SW 1271 (cell line): ENCODE measurements at regions not wholly inside any gene's neighbourhood (a gene's known extent, or its start where the extent isn't known, plus 50 kb on each side); places are given as distances from the start of the nearest gene placed in this dataset.

Experiments used
- DNase-seq, 2 experiments: peaks; one replicate each; lab custom pipeline; 2025; lab: John Stamatoyannopoulos, UW

- DNase-seq = no peak
Measured at GRCh38 chr16:17804857-17805256, 334.1 kb upstream of the XYLT1 start.

DNA sequence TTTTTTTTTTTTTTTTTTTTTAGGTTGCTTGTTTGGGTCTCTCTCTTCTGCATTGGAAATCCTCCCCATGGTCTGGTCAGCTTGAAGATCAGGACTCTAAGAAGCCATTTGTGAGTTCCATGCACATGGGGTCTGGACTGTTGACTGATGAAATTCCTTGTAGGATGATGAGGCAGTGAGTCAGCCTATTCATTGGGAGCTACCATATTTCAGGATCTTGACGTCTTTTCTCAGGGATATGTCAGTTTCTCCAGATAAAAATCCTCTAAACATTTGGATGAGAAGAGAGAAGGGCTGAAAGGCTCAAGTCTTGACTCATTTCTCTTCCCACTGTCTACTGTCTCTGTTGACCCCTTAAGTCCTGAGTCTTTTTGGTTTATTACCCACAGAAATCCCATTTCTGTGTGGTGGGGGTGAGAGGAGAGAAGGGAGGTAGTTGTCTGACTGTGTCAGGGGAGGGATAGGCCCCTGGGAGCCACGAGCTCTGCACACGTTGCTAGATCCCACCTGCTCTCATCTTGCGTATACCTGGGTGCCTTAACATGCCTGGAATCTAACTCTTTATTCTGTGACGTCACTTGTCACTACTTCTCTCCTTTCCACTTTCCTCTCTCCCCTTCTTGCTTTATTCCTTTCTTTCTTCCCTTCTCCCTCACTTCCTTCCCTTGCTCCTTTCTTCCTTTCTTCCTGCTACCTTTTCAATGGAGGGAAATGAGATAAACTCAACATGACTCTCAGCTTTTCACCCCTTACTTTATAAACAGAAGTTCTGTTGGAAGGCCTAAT is 333.1 kb upstream of the XYLT1 start:
- no peak for DNase-seq

DNA sequence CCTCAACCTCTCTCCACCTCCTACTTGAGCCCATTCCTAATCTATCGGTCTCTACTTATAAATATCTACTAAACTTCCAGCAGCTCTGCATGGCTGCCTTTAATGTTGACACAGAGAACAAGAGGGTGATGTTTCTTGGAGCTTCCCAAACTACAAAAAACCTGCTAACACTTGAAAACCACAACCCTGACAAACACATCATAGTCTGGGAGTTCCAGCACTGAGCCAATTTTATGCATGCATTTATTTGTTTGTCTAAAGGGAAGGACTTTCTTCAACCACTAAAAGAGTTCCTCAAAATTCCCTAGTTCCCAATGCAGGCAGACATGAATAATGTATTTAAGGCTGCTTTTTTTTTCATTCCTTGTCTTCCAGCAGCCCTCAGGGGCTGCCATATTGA is 331.8 kb upstream of the XYLT1 start:
- no peak for DNase-seq

DNA sequence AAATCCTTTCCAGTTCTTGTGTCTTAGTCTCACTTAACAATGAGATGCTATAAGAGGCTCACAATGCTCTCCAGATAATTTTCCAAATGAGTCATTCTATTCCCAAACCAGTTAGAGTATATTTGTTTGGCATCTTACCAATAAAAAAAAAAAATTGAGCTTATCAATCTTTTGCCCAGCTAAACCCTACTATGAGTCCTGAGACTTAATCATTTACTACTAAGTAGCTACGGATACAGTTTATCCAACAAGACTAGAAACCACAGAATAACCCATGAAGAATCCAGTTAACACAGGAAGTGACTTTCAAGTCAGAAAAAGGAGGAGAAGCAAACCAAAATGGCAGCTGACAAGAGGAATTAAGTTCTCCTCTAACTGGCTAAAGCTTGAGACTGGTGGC is 330.3 kb upstream of the XYLT1 start:
- no peak for DNase-seq

DNA sequence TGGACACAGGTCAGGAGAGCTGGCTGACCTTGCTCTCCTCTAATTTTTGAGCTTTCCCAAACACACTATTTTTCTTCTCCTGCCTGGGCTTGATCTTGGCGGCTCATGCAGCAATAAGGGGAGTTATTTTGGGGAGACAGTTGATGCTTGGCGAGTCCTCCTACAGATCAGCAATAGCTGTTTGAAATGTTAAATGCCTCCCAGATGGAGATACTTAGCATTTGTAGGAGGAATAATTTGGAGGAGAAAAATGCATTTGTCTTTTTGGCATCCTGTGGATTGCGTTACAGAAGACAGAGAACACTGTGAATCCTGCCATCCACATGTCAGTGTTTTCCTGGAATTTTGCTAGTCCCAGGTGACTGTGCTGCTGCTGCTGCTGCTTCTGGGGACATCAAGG is 328.0 kb upstream of the XYLT1 start:
- DNase-seq = no peak

DNA sequence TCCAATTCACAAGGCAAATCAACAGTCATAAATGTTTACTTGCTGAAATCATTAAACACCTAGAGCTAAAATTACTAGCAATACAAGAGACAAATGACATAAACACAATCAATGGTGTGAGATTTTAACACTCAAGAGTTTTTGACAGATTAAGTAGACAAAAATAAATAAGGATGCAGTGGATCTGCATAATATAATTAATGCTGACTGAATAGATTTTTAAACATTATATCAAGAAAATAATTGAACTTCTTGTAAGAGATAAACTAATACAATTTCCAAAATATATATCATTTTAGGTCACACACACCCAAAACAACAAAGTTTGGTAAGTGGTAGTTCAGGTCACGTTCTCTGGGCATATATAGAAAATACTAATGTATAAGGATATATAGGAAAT is 322.6 kb upstream of the XYLT1 start:
- DNase-seq = no peak

DNA sequence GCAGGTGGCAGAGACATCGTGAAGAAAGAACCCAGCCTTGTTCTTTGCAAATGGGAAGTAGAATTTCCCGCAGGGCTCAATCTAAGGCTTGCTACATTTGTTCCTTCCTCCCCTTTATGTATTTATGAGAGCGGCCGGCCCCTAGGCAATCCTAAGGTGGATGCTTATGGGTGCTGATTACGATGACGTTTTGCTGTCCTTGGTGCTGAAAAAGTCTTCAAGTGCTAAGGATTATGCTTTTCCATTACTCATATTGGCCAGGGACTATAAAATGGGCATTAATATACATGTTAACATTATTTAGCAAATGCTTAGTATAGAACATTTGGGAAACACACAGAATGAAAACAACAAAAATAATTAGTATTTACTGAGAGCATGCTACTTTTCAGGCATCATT is 313.3 kb upstream of the XYLT1 start:
- DNase-seq = no peak

DNA sequence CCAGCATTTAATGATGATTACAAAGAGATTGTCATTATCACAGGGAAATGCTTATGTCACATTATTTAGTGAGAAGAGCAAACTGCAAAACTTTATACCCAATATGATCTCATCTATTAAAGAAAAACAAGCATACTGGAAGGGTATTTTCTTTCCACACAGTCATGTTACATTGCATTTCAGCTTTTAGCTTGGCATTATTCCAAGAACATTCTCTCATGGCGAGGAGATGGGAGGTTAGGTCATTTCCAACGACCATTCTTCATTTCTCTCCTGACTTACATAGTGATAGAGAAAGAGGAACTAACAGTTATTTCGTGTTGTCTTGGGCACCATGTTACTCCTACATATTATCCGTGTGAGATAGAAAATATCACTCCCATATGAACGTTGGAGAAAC is 309.4 kb upstream of the XYLT1 start:
- no peak for DNase-seq

DNA sequence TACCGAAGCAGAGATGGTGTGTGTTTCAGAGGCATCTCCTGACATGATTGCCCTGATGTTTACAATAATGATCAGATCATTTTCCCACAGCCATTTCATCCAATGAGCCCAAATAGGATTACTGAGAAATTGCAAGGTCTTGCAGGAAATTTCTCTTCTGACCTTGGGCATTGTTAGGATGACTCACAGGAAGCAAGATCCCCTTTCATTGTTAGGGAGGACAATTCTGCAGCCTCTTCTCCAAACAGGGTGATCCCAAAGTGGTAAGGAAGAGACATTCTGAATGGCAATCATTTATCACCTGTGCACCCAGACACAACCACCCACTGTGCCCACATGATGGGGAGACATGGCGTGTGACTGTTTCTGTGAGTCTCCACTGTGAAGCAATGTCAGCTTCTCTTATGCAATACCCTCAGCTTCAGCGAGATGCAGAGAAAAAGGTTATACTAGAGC is 306.7 kb upstream of the XYLT1 start:
- no peak for DNase-seq

- no peak for DNase-seq
Measured at GRCh38 chr16:17776888-17777287, 306.1 kb upstream of the XYLT1 start.

- no peak for DNase-seq
Measured at GRCh38 chr16:17776465-17776864, 305.7 kb upstream of the XYLT1 start.

DNA sequence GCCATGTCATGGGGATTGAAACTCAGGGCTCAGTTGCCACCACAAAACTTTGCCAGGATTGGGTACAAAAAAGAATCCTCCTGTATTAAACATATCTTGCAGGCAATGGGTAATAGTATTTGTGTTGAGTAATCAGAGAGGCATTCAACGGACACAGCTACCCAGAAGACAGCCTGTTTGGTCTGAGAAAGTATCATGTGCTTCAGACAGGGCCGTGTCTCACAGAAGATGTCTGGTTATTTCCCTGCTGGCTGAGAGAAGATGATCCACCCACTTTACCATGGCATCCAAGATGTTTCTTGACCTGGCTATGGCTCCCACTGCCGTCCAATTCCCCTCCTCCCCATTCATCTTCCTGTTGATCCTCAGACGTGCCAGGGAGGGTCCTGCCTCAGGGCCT is 304.3 kb upstream of the XYLT1 start:
- no peak for DNase-seq

GRCh38 chr16:17773698-17774101 is 302.9 kb upstream of the XYLT1 start:
- DNase-seq = no peak

DNA sequence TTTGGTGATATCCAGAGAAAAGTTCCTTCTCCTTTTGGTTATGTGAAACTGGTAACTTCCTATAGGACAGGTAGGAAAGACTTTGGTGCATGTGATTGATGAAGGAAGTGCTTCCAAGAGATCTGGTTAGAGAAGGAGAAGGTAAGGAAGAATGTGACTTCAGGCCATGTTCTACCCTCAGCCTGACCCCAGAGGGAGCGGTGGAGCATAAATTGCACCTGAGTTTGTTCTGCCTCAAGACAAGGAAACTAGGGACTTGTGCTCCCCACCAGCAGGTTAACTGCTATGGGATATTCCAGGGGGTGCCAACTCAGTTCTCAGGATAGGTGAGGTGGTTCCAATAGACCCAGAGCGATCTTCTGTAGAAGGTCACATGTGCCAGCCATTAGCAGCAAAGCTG is 299.3 kb upstream of the XYLT1 start:
- DNase-seq = no peak

DNA sequence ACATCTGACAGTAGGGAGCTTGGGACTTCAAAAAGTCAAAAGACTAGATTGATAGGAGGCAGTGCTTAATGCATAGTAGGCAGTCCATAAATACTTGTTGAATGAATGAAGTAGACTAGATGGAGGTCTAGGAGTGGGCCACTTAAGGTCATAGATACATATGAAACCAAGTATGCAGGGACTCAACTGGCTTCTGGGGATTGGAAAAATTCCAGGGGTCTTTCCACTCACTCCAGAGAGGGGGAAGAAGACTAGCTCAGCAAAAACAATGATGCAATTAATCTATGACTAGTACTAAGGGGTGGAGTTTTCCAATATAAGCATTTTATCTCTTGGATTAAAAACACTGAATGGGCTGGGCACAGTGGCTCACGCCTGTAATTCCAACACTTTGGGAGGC is 298.3 kb upstream of the XYLT1 start:
- no peak for DNase-seq

- DNase-seq = no peak
Measured at GRCh38 chr16:17768257-17768656, 297.5 kb upstream of the XYLT1 start.

DNA sequence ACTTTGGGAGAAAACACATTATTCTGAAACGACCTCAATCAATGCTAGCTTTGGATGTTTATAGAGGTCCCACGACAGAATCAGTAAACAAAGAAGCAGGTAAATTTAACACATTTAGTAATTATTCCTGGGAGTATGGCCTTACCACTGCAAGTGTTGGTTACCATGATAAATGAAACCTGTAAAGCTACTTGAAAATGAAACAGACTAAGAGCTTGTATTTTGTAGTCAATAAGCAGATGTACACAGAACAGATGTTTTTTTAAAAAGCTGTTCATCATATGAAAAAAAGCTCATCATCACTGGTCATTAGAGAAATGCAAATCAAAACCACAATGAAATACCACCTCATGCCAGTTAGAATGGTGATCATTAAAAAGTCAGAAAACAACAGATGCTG is 295.3 kb upstream of the XYLT1 start:
- no peak for DNase-seq

DNA sequence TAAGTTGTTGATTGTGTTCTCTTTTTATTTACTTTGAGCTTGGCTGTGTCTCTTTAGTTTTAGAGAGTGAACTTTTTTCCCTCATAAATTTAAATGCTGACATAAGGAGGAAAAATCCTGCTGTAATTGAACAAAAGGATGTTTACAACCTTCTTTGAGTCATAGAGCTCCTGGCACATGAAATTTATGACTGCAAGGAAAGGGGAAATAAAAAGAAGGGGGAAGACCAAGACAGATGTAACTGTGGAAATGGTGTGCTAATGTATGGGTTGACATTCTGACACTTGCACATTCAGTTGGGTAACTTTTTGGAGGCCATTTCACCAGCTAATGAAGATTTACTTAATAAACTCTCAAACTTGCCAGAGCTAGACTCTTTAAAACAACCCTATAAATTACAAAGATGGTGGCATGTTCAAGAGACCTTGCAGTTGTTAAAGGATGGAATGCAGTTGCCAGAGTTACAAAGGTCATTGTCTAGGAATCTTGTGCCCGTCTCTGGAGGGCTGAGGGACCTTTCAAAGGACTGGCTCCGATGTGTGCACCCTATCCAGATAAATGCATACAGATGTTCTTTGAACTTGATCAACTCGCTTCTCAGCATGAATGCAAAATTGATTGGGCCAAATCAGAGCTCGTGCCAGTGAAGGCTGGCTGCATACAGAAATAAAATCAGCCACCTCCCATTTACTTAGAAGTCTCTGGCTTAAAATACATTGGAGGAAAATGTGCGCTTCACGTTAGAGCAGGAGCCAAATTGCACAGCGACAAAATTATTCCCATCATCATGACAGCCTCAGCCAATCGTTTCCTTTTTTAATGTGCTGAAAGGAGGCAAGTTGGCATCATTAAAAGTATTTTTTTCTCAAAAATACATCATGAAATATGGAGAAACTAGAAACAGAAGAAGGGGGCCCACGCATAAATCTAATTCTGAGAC is 289.0 kb upstream of the XYLT1 start:
- DNase-seq = no peak

DNA sequence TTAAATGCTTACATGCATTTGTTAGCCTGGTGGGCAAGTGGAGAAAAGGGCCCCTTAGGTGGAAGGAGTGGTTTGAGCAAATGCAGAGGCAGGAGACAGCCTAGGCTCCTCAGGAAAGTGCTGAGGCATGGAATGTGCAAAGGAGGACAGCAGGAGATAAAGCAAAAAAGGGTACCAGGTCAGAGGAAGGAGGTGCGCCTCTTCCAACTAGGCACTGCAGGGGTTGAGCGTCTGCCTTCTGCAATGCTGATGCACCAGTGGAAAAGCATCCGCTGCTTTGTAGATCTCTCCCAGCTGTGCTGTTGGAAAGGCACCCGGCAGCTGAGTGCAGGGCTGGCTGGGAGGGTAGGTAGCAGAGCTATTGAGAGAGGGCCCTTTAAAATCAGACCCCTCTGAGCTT is 287.0 kb upstream of the XYLT1 start:
- DNase-seq = no peak

DNA sequence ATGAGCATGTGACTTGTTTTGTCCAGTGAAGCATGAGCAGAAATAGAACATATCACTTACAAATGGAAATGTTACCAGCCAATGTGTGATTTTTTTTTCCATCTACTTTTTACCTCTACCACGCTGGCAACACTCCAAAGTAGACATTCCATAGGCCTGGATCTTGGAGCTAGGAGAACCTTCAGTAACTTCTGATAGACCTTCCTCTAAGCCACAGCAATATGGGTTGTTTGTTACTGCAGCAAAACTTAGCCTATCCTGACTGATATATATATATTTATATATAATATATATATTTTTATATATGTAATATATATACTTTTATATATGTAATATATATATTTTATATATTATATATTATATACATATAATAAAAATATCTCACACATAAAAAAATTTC is 284.4 kb upstream of the XYLT1 start:
- no peak for DNase-seq

DNA sequence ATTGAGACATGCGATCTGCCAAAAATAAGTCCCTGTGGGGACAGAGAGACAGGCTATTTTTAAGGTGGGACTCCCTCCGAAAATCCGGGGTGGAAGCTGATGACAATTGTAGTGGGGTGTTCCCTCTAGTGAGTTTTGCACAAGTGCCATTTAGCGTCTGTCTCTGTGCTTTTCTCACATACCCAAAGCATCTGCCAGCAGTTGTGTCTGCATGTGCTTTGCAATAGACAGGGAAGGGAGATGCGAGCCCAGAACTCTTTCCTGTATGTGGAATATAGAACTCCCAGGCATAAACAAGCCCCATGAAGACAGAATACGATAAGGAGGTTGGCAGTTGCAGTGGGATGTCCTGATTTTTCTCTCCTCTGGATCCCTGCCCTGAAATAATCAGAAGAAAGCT is 282.7 kb upstream of the XYLT1 start:
- no peak for DNase-seq

DNA sequence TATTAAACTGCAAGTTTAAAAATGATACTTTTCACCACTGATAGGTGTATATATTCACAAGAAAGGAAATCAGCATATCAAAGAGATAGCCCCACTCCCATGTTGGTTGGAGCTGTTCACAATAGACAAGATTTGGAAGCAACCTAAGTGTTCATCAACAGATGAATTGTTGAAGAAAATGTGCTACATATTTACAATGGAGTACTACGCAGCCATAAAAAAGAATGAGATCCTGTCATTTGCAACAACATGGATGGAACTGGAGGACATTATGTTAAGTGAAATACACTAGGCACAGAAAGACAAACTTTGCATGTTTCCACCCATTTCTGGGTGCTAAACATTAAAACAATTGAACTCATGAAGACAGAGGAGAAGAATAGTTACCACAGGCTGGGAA is 278.9 kb upstream of the XYLT1 start:
- DNase-seq = no peak

- no peak for DNase-seq
Measured at GRCh38 chr16:17748044-17748719, 277.4 kb upstream of the XYLT1 start.
